ENCODE measurements at regions not wholly inside any gene's neighbourhood (a gene's known extent, or its start where the extent isn't known, plus 50 kb on each side); places are given as distances from the start of the nearest gene placed in this dataset.
"Not testable (repeated sequence)": the region's sequence is repeated elsewhere in the genome, so short reads cannot be mapped to it uniquely, and the experiment has no call there.

DNA sequence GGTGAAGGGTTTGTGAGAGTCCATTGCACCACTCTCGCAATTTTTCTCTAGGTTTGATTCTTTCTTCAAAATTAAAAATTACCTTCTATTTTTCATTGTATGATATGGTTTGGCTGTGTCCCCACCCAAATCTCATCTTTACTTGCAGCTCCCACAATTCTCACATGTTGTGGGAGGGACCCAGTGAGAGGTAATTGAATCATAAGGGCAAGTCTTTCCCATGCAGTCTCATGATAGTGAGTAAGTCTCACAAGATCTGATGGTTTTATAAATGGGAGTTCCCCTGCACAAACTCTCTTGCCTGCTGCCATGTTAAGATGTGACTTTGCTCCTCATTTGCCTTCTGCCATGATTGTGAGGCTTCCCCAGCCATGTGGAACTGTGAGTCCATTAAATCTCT lies 711.2 kb upstream of the AUTS2 start:
- not testable (repeated sequence) for DNase-seq

DNA sequence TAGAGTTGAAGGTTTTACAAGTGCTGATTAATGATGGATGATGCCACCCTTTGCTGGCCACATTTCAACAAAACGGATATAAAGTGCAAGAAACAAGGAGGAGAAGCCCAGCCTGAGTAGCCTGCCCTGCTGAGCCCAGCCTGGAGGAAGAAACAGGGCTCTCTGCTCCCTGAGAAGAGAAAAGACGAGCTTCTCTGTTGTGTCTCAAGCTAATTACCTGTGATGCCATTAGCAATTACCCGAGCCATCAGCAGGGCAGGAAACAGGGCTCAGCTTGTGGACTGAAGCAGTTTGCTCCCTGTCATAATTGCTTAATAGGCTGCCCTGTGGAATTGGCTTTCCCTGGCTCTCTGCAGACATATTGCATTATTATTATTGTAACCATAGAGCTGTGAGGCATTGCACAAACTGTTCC lies 709.3 kb upstream of the AUTS2 start:
- DNase-seq: no peak

DNA sequence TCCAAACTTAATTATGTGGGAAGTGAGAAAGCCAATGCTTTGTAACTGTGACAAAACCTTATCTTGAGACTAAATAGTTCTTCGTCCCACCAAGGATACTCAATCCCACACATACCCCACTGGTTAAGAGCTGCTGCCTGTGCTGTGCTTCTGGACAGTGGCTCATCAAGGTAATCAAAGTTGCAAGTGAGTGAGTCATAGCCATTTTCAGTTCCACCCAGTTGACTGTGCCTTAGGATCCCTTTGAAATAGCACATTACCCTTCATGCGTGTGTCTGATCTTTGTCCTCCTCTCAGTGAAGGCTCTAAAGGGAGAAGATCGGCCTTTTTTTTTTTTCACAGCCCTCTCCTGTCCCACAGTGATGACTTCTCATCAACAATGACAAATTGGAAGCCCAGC lies 706.0 kb upstream of the AUTS2 start:
- no peak for DNase-seq

DNA sequence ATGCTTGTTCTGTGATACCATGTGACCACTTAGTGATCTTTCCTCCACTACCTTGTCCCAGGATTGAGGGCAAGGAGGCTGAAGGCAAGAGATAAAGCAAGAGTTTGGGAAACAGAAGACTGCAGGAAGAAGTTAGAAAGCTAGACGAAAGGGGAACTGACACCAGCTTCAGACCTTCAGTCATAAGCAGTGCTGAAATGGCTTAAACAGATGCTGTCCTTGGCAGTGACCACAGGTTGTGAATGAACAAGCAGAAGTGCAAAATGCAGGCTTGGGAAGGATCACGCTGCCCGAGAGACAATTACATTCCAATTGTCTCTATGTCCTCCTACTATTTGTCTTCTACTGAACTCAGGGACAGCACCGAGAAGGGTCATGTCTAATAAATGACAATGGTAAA lies 704.9 kb upstream of the AUTS2 start:
- no peak for DNase-seq

DNA sequence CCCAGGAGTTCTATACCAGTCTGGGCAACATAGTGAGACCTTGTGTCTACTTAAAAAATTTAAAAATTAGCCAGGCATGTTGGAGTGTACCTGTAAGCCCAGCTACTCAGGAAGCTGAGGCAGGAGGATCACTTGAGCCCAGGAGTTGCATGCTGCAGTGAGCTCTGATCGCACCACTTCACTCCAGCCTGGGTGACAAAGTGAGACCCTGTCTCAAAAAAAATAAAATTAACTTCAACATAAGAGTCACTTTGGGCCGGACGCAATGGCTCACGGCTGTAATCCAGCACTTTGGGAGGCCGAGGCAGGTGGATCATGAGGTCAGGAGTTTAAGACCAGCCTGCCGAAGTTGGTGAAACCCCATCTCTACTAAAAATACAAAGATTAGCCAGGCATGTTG lies 699.1 kb upstream of the AUTS2 start:
- not testable (repeated sequence) for DNase-seq

GRCh38 chr7:68900096-68900495 lies 698.2 kb upstream of the AUTS2 start:
- no peak for DNase-seq

DNA sequence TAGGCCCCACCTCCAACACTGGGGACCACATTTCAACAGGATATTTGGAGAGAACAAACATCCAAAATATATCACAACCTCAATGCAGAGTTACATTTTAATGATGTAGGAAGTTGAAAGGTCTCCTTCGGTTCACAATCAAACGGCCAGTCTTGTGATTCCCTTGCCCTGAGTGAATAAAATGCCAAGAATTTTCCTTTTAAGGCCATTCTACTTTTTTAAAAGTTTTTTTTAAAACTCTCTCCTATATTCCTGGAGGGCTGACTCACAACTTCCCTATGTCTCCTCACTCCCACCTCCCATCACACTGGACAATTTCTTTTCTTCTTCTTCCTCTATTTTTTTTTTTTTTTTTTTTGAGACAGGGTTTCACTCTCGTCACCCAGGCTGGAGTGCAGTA lies 693.6 kb upstream of the AUTS2 start:
- no peak for DNase-seq

DNA sequence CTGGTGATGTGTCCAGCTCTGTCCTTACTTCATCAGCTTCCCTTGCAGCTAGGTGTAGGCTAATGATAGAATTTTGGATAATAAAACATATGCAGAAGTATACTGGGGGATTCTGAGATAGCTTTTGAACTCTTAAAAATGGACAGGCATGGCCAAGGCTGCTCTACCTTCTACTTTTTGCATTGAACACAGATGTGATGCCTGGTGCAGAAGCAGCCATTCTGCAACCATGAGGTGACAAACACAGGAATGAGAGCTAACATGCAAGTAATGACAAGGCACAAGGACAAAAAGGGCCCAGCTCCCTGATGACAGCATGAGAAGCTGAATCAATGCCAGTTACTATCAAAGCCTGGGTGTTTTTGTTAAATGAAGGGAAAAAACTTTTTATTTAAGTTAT lies 686.5 kb upstream of the AUTS2 start:
- DNase-seq: no peak

- no peak for DNase-seq
Observed at GRCh38 chr7:68914006-68914405, 684.3 kb upstream of the AUTS2 start.

GRCh38 chr7:68917041-68917651 lies 681.1 kb upstream of the AUTS2 start:
- DNase-seq: no peak

- DNase-seq: no peak
Observed at GRCh38 chr7:68918621-68919020, 679.7 kb upstream of the AUTS2 start.

DNA sequence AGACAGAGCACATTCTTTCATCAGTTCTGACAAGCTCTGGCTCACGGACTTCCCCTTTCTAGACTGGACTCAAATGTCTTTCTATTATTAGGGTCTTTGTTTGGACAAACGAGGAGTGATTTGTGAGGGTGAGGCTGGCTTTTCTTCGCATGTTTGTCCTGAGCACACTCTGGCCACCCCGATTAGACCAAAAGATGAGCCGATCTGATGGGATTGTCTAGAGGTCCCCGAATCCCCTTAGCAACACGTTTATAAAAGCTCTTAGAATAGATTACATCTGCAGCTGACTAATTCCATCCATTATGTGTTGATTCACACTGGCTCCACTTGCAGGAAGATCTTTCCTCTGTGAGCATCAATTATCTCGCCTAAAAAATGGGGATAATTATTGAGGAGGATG lies 675.4 kb upstream of the AUTS2 start:
- no peak for DNase-seq

GRCh38 chr7:68925241-68925640 lies 673.0 kb upstream of the AUTS2 start:
- no peak for DNase-seq

GRCh38 chr7:68929781-68930261 lies 668.5 kb upstream of the AUTS2 start:
- no peak for DNase-seq

DNA sequence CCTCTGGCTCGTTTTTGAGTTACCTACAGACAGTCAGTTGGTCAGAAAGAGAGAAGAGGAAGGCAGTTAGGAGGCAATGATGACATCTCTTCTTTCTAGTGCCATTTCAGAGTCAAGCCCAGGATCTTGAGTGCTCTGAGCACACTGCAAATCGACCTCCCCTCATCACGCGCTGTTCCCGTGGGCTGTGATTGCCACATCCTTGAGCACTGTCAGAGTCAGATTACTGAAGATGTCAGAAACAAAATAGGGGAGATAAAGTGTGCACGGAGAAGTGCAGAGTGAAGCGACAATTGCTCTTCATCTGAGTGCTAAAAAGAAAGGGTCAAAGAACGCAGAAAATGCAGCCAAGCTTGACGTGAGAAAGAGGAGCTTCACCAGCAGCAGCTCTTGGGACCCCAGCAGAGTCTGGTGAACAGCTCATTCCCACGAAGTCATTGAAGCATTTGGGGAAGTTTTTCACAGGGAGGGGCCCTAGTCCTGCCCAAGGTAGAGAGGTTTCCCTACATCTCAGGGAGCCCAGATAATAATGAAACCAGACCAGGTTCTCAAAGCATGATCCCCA lies 661.7 kb upstream of the AUTS2 start:
- DNase-seq: no peak

DNA sequence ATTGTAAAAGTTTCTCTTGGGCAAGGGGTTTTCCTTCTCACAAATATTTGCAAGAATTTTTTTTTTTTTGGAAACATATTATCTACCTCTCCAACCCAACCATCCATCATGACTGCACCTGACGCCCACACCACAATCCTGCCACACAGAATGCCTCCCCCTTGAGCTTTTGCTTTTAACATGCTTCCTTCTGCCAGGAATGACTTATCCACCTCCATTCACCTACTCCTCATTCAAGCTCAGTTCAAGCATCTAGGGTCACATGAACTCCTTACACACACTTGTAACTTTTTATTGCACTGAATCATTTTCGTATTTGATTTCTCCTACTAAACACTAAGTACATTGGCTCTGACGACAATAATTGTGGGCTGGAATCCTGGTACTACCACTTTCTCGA lies 660.1 kb upstream of the AUTS2 start:
- DNase-seq: no peak

DNA sequence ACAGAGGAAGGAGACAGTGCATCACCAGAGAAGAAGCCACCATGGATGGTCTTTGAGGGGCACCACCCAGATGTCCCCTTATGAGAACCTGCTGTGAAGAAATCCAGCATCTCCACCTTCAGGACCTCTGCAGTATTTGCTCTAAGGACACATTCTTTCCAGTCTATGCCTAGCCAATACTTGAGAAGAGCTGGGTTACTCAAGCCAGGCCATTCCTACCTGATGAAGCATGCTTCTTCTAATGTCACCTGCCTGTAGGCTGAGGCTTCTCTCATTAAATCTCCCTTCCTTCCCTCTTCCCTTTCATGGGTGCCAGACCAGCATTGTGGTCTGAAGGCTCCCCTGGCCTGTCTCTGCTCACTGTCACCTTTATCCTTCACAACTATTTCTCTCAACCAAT lies 654.5 kb upstream of the AUTS2 start:
- DNase-seq: no peak

DNA sequence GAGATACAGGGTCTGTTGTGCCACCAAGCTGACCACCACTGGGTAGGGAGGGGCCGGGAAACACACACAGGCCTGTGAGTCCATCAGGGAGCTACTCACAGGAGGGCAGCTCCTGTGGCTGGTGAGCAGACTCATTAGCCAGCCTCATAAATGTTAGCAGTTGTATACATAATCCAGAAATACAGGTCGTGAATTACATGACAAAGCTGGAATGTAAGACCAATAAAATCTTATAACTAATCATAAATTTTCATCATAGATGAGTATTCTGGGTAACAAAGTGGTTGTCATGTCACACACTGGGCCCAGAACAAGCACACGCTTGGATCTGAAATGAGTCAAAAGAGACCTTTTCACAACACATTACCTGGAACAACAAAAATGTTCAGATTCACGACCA lies 642.6 kb upstream of the AUTS2 start:
- no peak for DNase-seq

DNA sequence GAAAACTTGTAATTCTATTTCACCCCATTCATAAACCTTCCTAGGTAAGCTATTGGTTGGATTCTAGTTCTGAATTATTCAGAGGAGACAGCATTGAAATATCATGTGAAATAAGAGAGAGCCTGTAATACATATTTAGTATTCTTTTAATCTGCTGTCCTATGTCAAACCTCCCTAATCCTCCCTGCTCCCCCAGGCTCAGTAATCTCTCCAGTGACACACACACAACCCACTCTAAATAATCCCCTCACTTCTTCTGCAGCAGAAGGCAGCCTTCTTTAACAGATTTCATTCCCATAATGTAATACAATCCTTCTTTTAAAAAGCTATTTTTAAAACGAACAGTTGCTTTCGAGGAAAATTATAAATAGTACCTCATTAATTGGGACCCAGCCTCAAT lies 639.7 kb upstream of the AUTS2 start:
- no peak for DNase-seq

DNA sequence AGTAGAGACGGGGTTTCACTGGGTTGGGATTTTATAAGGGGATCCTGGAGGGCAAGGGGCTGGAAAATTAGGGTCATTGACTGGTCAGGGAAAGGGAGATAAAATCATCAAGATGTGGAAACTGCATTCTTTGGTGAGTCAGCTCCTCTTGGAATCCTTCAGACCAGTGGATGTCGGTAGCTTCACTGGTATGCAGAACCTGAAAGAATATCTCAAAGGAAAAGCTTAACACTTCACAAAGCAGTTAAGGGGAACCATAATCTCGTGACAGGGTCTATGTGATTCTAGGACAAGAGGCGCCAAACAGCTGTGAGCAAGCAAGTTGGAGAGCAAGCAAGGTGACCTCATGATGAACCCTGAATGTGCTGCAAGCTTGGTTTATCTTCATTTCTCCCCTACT lies 634.7 kb upstream of the AUTS2 start:
- DNase-seq: no peak

- no peak for DNase-seq
Observed at GRCh38 chr7:68964060-68964459, 634.2 kb upstream of the AUTS2 start.

- no peak for DNase-seq
Observed at GRCh38 chr7:68965351-68965750, 632.9 kb upstream of the AUTS2 start.

GRCh38 chr7:68967598-68967997 lies 630.7 kb upstream of the AUTS2 start:
- no peak for DNase-seq

- no peak for DNase-seq
Observed at GRCh38 chr7:68969571-68969970, 628.7 kb upstream of the AUTS2 start.

DNA sequence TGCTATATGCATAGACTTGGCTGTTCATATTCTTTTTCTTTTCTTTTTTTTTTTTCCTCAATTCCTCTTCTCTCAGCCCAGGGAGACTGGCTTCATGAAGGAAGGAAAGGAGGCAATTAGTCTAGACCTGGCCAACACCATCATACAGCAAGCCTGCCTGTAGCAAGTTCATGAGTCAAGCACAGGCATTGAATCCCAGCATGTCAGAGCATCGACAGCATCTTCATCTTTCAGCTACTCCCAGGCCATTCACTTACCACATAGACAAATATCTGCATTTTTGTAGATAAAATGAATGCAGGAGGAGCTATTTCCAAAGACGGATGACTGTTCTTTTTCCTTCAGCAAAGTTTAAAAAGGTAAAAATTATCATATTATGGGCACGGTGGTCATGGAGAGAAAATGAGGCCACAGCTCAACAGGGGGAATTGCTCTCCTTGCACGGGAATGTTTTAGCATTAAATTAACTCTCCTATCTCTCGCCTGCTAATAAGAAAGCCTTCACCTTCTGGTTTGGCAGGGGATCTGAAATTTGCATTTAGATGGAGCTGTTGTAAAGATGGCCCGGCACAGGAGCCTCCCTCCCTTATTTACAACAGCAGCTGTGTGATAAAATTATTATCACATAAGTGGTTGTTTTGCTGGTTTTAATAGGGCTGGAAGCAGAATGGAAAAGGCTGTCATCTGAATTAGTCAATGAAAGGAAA lies 626.5 kb upstream of the AUTS2 start:
- no peak for DNase-seq
